T-cell (primary cell): ENCODE measurements at regions not wholly inside any gene's neighbourhood (a gene's known extent, or its start where the extent isn't known, plus 50 kb on each side); places are given as distances from the start of the nearest gene placed in this dataset.
"Not testable (repeated sequence)": the region's sequence is repeated elsewhere in the genome, so short reads cannot be mapped to it uniquely, and the experiment has no call there.

ENCODE experiments used
- ATAC-seq, 4 experiments: fragments of 200-7000 bp in 3 of 4; fragments of 150-1000 bp in 1 of 4; cut with Tn5 transposase; replicated peaks in 1 of 4; 1 replicate in 3 of 4; 2 replicates in 1 of 4; pipeline ENCODE4 v1.10.0; 2021; ENCODE audit warnings: moderate library complexity in 3 of 4, mild to moderate bottlenecking in 2 of 4, moderate number of reproducible peaks in 1 of 4
- CTCF ChIA-PET, 2 donors: fragments of 300-600 bp; sonication (Branson Sonifier 250); formaldehyde crosslinking; loops; one replicate each; lab custom pipeline; 2022; ENCODE audit warnings: antibody characterized with exemption in 2 of 2; lab: Charles Lee
- POLR2A ChIA-PET, 2 donors: fragments of 300-600 bp; sonication (Branson Sonifier 250); formaldehyde crosslinking; loops; one replicate each; lab custom pipeline; 2022; ENCODE audit warnings: antibody characterized with exemption in 2 of 2; lab: Charles Lee
- DNase-seq, 35 experiments: peaks; one replicate each; pipeline versions ENCODE4 v3.0.0 to v3.0.0-alpha.2; 2013 to 2023
- H3K27ac ChIP-seq: one replicate; pipeline ENCODE4 v1.5.1; 2013; ENCODE audit warnings: low read length
- H3K27me3 ChIP-seq, 2 experiments: replicated peaks in 1 of 2; 1 replicate in 1 of 2; 2 replicates in 1 of 2; pipeline versions ENCODE4 v1.6.1 to v1.7.0; 2013; ENCODE audit warnings: low read length in 1 of 2, mixed read lengths in 1 of 2; ENCODE audit not compliant: control insufficient read depth in 2 of 2, insufficient read depth in 2 of 2; ENCODE audit errors: extremely low read depth in 1 of 2
- H3K36me3 ChIP-seq, 2 donors: 1 replicate in 1 of 2; 2 replicates in 1 of 2; pipeline versions ENCODE4 v1.6.1 to v1.7.0; 2013; ENCODE audit warnings: low read length in 1 of 2; ENCODE audit not compliant: control insufficient read depth in 2 of 2, insufficient read depth in 1 of 2; ENCODE audit errors: extremely low read depth in 1 of 2
- H3K4me1 ChIP-seq, 2 experiments: 1 replicate in 1 of 2; 2 replicates in 1 of 2; pipeline versions ENCODE4 v1.6.1 to v1.7.0; 2013; ENCODE audit warnings: low read length in 2 of 2, mixed read lengths in 1 of 2; ENCODE audit not compliant: insufficient read depth in 2 of 2, control insufficient read depth in 1 of 2; ENCODE audit errors: extremely low read depth in 1 of 2
- H3K4me3 ChIP-seq, 2 donors: 1 replicate in 1 of 2; 2 replicates in 1 of 2; pipeline versions ENCODE4 v1.5.1 to v1.7.0; 2013; ENCODE audit warnings: mild to moderate bottlenecking in 2 of 2, low read length in 1 of 2, moderate library complexity in 1 of 2; ENCODE audit not compliant: control insufficient read depth in 1 of 2; ENCODE audit errors: extremely low read depth in 1 of 2
- H3K9me3 ChIP-seq: 2 replicates; pipeline ENCODE4 v1.7.0; 2013
- H3K27ac Mint-ChIP-seq, 2 donors: one replicate each; pipeline ENCODE4 v1.8.0; 2020 to 2021; ENCODE audit warnings: mild to moderate bottlenecking in 2 of 2, mixed read lengths in 2 of 2
- H3K27me3 Mint-ChIP-seq, 2 donors: one replicate each; pipeline ENCODE4 v1.8.0; 2021 to 2022; ENCODE audit warnings: mixed read lengths in 2 of 2
- H3K36me3 Mint-ChIP-seq: one replicate; pipeline ENCODE4 v1.8.0; 2021; ENCODE audit warnings: mixed read lengths
- H3K4me1 Mint-ChIP-seq, 3 donors: one replicate each; pipeline ENCODE4 v1.8.0; 2020 to 2022; ENCODE audit warnings: mixed read lengths in 3 of 3, mild to moderate bottlenecking in 1 of 3
- H3K4me3 Mint-ChIP-seq, 3 donors: one replicate each; pipeline ENCODE4 v1.8.0; 2020 to 2022; ENCODE audit warnings: mild to moderate bottlenecking in 3 of 3, mixed read lengths in 3 of 3, moderate library complexity in 3 of 3
- H3K9me3 Mint-ChIP-seq, 3 donors: one replicate each; pipeline ENCODE4 v1.8.0; 2020 to 2022; ENCODE audit warnings: mixed read lengths in 3 of 3
- WGBS: methylation state at CpG from one replicate; pipeline ENCODE4 v1.1.5; 2013; ENCODE audit warnings: missing lambda C conversion rate; ENCODE audit not compliant: insufficient coverage; 5-methylcytosine and 5-hydroxymethylcytosine counted together

DNA sequence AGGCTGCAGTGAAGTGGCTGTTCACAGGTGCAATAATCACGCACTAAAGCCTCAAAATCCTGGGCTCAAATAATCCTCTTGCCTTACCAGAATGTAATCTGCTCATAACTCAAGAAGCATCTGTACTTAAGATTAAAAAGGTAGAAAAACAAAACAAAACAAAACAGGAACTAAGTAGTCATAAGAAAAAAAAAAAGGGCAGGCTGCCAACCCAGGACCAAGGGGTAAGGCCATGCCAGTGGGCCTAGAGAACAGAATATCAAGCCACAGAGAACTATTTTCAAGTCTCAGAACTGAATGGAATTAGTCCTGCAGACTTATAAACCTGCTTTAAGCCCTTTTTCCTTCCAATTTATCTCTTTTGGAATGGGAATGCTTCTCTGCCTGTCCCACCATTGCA is 64.8 kb upstream of the TBC1D3K start:
- Histone ChIP-seq H3K36me3 (no peaks in the 10 kb centered on the region), H3K4me3 (no peak overlapping the region), H3K4me1 (no peaks in the 10 kb centered on the region), H3K9me3 (no peaks in the 10 kb centered on the region), H3K27me3 (peaks cover 0 to 4% of the 10 kb centered on the region in 2 experiments), H3K27ac (no peak overlapping the region)
- ATAC-seq (no peak), DNase-seq (no peak)
- H3K36me3 Mint-ChIP-seq: peaks cover 7% of the 10 kb centered on the region
- H3K27ac Mint-ChIP-seq: no peak overlapping the region
- no peak overlapping the region for H3K4me3 Mint-ChIP-seq
- H3K4me1 Mint-ChIP-seq: no peaks in the 10 kb centered on the region
- no CpG with 5 or more reads among the region's 1 CpG for WGBS
- H3K27me3 Mint-ChIP-seq: peaks cover 14 to 20% of the 10 kb centered on the region in 2 donors
- ChIA-PET POLR2A (no interaction called here), CTCF (no interaction called here)
- peaks cover 4 to 15% (median 11%) of the 10 kb centered on the region in 3 donors for H3K9me3 Mint-ChIP-seq

DNA sequence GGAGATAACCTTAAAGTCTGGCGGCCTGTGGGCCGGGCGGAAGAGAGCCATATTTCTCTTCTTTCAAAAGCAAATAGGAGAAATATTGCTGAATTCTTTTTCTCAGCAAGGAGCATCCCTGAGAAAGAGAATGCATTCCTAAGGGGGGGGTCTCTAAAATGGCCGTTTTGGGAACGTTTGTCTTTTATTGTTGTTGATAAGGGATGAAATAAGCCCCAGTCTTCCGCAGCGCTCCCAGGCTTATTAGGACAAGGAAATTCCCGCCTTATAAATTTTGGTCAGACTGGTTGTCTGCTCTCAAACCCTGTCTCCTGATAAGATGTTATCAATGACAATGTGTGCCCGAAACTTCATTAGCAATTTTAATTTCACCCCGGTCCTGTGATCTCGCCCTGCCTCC is 65.8 kb upstream of the TBC1D3K start:
- H3K4me3 Mint-ChIP-seq, ATAC-seq, H3K27me3 ChIP-seq, H3K36me3 Mint-ChIP-seq, H3K9me3 ChIP-seq, H3K4me1 ChIP-seq, POLR2A ChIA-PET, H3K36me3 ChIP-seq, H3K4me1 Mint-ChIP-seq, H3K27ac Mint-ChIP-seq, H3K27ac ChIP-seq, DNase-seq, CTCF ChIA-PET, H3K4me3 ChIP-seq: not testable (repeated sequence)
- Mint-ChIP-seq H3K9me3 (peaks cover 4 to 15% (median 11%) of the 10 kb centered on the region in 3 donors), H3K27me3 (peaks cover 10 to 17% of the 10 kb centered on the region in 2 donors)
- no CpG with 5 or more reads among the region's 11 CpGs for WGBS

DNA sequence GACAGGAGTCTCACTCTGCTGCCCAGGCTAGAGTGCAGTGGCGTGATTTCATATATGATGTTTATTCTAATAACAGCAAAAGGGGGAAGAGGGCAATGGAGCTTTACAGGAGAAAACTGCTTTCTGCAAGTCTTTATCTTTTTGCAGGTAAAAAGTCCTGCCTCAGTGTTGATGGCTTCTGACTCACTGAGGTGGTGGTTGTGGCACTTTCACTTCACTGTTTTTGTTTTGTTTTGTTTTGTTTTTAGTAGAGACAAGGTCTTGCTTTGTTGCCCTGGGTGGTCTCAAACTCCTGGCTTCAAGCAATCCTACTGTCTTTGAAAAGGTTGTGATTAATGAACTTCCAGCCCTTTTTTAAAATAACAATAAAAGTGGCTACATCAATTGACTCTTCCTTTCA is 68.0 kb upstream of the TBC1D3K start:
- peaks cover 0 to 5% of the 10 kb centered on the region in 2 experiments for H3K27me3 ChIP-seq
- H3K4me3 ChIP-seq: no peak overlapping the region
- no peaks in the 10 kb centered on the region for H3K36me3 ChIP-seq
- peaks cover 10 to 16% of the 10 kb centered on the region in 2 donors for H3K27me3 Mint-ChIP-seq
- no CpG with 5 or more reads among the region's 1 CpG for WGBS
- DNase-seq (no peak), ATAC-seq (no peak)
- no peak overlapping the region for H3K27ac ChIP-seq
- H3K9me3 ChIP-seq: no peaks in the 10 kb centered on the region
- CTCF ChIA-PET: no interaction called here
- peaks cover 7% of the 10 kb centered on the region for H3K36me3 Mint-ChIP-seq
- H3K4me3 Mint-ChIP-seq: no peak overlapping the region
- peaks cover 4 to 15% (median 11%) of the 10 kb centered on the region in 3 donors for H3K9me3 Mint-ChIP-seq
- no peak overlapping the region for H3K27ac Mint-ChIP-seq
- peaks cover 0 to 2% of the 10 kb centered on the region in 2 experiments for H3K4me1 ChIP-seq
- peaks cover 0 to 4% (median 0%) of the 10 kb centered on the region in 3 donors for H3K4me1 Mint-ChIP-seq
- POLR2A ChIA-PET: interaction anchor here in 1 of 2 donors (0.7 kb wide), 1 partner anchor 803 kb away, joined by 5 read pairs; no protein-coding TSS in a partner anchor

- Mint-ChIP-seq H3K4me3 (no peak overlapping the region), H3K9me3 (no peaks in the 10 kb centered on the region), H3K36me3 (no peaks in the 10 kb centered on the region), H3K4me1 (peaks cover 5 to 17% (median 7%) of the 10 kb centered on the region in 3 donors), H3K27me3 (peaks cover 4 to 15% of the 10 kb centered on the region in 2 donors), H3K27ac (no peak overlapping the region)
- H3K27ac ChIP-seq: no peak overlapping the region
- no peaks in the 10 kb centered on the region for H3K36me3 ChIP-seq
- no peak overlapping the region for H3K4me3 ChIP-seq
- peaks cover 2 to 7% of the 10 kb centered on the region in 2 experiments for H3K4me1 ChIP-seq
- ChIA-PET POLR2A (no interaction called here), CTCF (interaction anchor here in 1 of 2 donors (0.5 kb wide), 1 partner anchor 1033 kb away, joined by 9 read pairs; no protein-coding TSS in a partner anchor)
- 100% methylated on average over 1 of the region's 3 CpGs for WGBS
- H3K27me3 ChIP-seq: peaks cover 0 to 18% of the 10 kb centered on the region in 2 experiments
- H3K9me3 ChIP-seq: no peaks in the 10 kb centered on the region
- DNase-seq (no peak), ATAC-seq (no peak)
Observed at GRCh38 chr17:37849617-37849972, 74.6 kb upstream of the TBC1D3K start.

- 83% methylated on average over 8 of the region's 15 CpGs for WGBS
- H3K36me3 ChIP-seq: no peaks in the 10 kb centered on the region
- Mint-ChIP-seq H3K4me1 (peaks cover 9 to 21% (median 12%) of the 10 kb centered on the region in 3 donors), H3K36me3 (no peaks in the 10 kb centered on the region), H3K4me3 (no peak overlapping the region), H3K9me3 (no peaks in the 10 kb centered on the region), H3K27me3 (peaks cover 4 to 17% of the 10 kb centered on the region in 2 donors), H3K27ac (no peak overlapping the region)
- peaks cover 0 to 13% of the 10 kb centered on the region in 2 experiments for H3K4me1 ChIP-seq
- H3K27ac ChIP-seq: no peak overlapping the region
- H3K27me3 ChIP-seq: peaks cover 0 to 25% of the 10 kb centered on the region in 2 experiments
- no peaks in the 10 kb centered on the region for H3K9me3 ChIP-seq
- H3K4me3 ChIP-seq: no peak overlapping the region
- peak in 2 of 4 experiments; percentile 55 to 59 for ATAC-seq
- ChIA-PET CTCF (interaction anchor here in 1 of 2 donors (0.5 kb wide), 1 partner anchor 1032 kb away, joined by 9 read pairs; no protein-coding TSS in a partner anchor), POLR2A (no interaction called here)
- DNase-seq: no peak
Observed at GRCh38 chr17:37848690-37849616, 75.3 kb upstream of the TBC1D3K start.

GRCh38 chr17:37847811-37848331 is 76.3 kb upstream of the TBC1D3K start:
- WGBS: 31% methylated on average over 2 of the region's 12 CpGs
- ChIA-PET POLR2A (no interaction called here), CTCF (no interaction called here)
- H3K36me3 Mint-ChIP-seq: no peaks in the 10 kb centered on the region
- DNase-seq (no peak), ATAC-seq (no peak)
- peaks cover 0 to 34% of the 10 kb centered on the region in 2 experiments for H3K27me3 ChIP-seq
- no peaks in the 10 kb centered on the region for H3K9me3 ChIP-seq
- no peak overlapping the region for H3K27ac Mint-ChIP-seq
- H3K4me3 ChIP-seq: no peak overlapping the region
- H3K4me3 Mint-ChIP-seq: no peak overlapping the region
- no peaks in the 10 kb centered on the region for H3K9me3 Mint-ChIP-seq
- peaks cover 0 to 14% of the 10 kb centered on the region in 2 experiments for H3K4me1 ChIP-seq
- no peaks in the 10 kb centered on the region for H3K36me3 ChIP-seq
- no peak overlapping the region for H3K27ac ChIP-seq
- H3K27me3 Mint-ChIP-seq: peaks cover 4 to 20% of the 10 kb centered on the region in 2 donors
- peaks cover 9 to 21% (median 14%) of the 10 kb centered on the region in 3 donors for H3K4me1 Mint-ChIP-seq
